ENCODE measurements at regions not wholly inside any gene's neighbourhood (a gene's known extent, or its start where the extent isn't known, plus 50 kb on each side); places are given as distances from the start of the nearest gene placed in this dataset.

- TF ChIP-seq CTCF (IDR thresholded peaks at IDR 0.05) (no peak), POLR2A (IDR thresholded peaks at IDR 0.05) (no peak)
Observed at GRCh38 chr6:119594907-119595306, 245.3 kb upstream of the MAN1A1 start.

All from body of pancreas (tissue), 4 donors.